Natural killer cell (primary cell): ENCODE measurements at regions not wholly inside any gene's neighbourhood (a gene's known extent, or its start where the extent isn't known, plus 50 kb on each side); places are given as distances from the start of the nearest gene placed in this dataset.

Source experiments
- ATAC-seq, 3 donors: fragments of 150-1000 bp in 2 of 3; fragments of 200-7000 bp in 1 of 3; cut with Tn5 transposase; 1 replicate in 1 of 3; 2 replicates in 2 of 3; pipeline ENCODE4 v1.10.0; 2021; ENCODE audit warnings: mild to moderate bottlenecking in 2 of 3, moderate library complexity in 2 of 3
- DNase-seq, 2 donors: peaks; one replicate each; pipeline versions ENCODE4 v3.0.0 to v3.0.0-alpha.2; 2013 to 2021; ENCODE audit warnings: mixed read lengths in 1 of 2
- H3K27ac ChIP-seq: one replicate; pipeline ENCODE4 v1.5.1; 2013; ENCODE audit warnings: mild to moderate bottlenecking, low read length
- H3K27me3 ChIP-seq: one replicate; pipeline ENCODE4 v1.6.1; 2013; ENCODE audit warnings: low read length; ENCODE audit not compliant: control insufficient read depth, insufficient read depth
- H3K36me3 ChIP-seq: one replicate; pipeline ENCODE4 v1.6.1; 2013; ENCODE audit warnings: low read length; ENCODE audit not compliant: control insufficient read depth, insufficient read depth
- H3K4me1 ChIP-seq: one replicate; pipeline ENCODE4 v1.6.1; 2013; ENCODE audit warnings: low read length; ENCODE audit not compliant: control insufficient read depth, insufficient read depth
- H3K4me3 ChIP-seq: one replicate; pipeline ENCODE4 v1.5.1; 2013; ENCODE audit warnings: low read length
- H3K9me3 ChIP-seq: one replicate; pipeline ENCODE4 v1.6.1; 2013; ENCODE audit warnings: low read length; ENCODE audit not compliant: control insufficient read depth, insufficient read depth
- H3K27ac Mint-ChIP-seq, 2 donors: one replicate each; pipeline ENCODE4 v1.8.0; 2022; ENCODE audit warnings: mild to moderate bottlenecking in 2 of 2, mixed read lengths in 2 of 2, moderate library complexity in 1 of 2
- H3K27me3 Mint-ChIP-seq, 2 donors: one replicate each; pipeline ENCODE4 v1.8.0; 2022; ENCODE audit warnings: low read depth in 2 of 2, mixed read lengths in 2 of 2
- H3K36me3 Mint-ChIP-seq: one replicate; pipeline ENCODE4 v1.8.0; 2022; ENCODE audit warnings: mixed read lengths
- H3K4me1 Mint-ChIP-seq, 2 donors: one replicate each; pipeline ENCODE4 v1.8.0; 2022; ENCODE audit warnings: mixed read lengths in 2 of 2
- H3K4me3 Mint-ChIP-seq: one replicate; pipeline ENCODE4 v1.8.0; 2022; ENCODE audit warnings: mild to moderate bottlenecking, moderate library complexity, mixed read lengths
- H3K9me3 Mint-ChIP-seq, 2 donors: one replicate each; pipeline ENCODE4 v1.8.0; 2022; ENCODE audit warnings: mixed read lengths in 2 of 2
- WGBS: methylation state at CpG from one replicate; pipeline ENCODE4 v1.1.7; 2013; ENCODE audit warnings: missing lambda C conversion rate; ENCODE audit not compliant: insufficient coverage; 5-methylcytosine and 5-hydroxymethylcytosine counted together
- intact Hi-C: fragments of 100-400 bp; cut with micrococcal nuclease; formaldehyde crosslinking; loops from one replicate; pipeline ENCODE4 v1.14.2; 2022
- TF ChIP-seq, protein P1 (sequence below): fragments of 200-600 bp; IDR thresholded peaks from one replicate; pipeline ENCODE4 v1.8.0; 2022; ENCODE audit warnings: antibody characterized with exemption

DNA sequence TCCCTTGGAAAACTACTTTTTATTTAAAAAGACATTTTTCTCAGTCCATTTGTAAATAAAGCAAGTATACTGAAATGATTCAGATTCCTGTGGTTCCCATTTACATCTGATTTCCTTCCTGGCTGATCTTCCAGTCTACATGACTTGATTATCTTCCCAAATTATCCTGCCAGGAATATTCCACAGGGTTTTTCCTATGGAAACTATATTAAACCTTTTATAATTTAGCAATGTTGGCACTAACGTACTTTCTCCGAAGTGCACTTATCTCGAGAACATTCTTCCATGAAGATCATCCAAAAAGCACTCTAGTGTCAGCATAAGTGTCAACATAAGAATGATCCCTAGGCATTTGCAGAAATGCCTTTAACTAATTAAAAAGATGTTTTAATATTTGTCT, 347.7 kb upstream of the KIF2B start:
- no peaks in the 10 kb centered on the region for H3K27me3 Mint-ChIP-seq
- H3K36me3 Mint-ChIP-seq, result no peaks in the 10 kb centered on the region
- Histone ChIP-seq H3K4me3 (no peak overlapping the region), H3K9me3 (no peaks in the 10 kb centered on the region), H3K36me3 (no peaks in the 10 kb centered on the region), H3K27ac (no peak overlapping the region), H3K4me1 (no peaks in the 10 kb centered on the region), H3K27me3 (no peaks in the 10 kb centered on the region)
- DNase-seq, result no peak
- 93% methylated on average over 3 of the region's 3 CpGs for WGBS
- intact Hi-C loops, result no loop called here
- no peak overlapping the region for H3K27ac Mint-ChIP-seq
- H3K9me3 Mint-ChIP-seq, result peaks cover 17 to 24% of the 10 kb centered on the region in 2 donors
- no peaks in the 10 kb centered on the region for H3K4me1 Mint-ChIP-seq
- H3K4me3 Mint-ChIP-seq, result no peak overlapping the region
- TF ChIP-seq, protein P1, sequence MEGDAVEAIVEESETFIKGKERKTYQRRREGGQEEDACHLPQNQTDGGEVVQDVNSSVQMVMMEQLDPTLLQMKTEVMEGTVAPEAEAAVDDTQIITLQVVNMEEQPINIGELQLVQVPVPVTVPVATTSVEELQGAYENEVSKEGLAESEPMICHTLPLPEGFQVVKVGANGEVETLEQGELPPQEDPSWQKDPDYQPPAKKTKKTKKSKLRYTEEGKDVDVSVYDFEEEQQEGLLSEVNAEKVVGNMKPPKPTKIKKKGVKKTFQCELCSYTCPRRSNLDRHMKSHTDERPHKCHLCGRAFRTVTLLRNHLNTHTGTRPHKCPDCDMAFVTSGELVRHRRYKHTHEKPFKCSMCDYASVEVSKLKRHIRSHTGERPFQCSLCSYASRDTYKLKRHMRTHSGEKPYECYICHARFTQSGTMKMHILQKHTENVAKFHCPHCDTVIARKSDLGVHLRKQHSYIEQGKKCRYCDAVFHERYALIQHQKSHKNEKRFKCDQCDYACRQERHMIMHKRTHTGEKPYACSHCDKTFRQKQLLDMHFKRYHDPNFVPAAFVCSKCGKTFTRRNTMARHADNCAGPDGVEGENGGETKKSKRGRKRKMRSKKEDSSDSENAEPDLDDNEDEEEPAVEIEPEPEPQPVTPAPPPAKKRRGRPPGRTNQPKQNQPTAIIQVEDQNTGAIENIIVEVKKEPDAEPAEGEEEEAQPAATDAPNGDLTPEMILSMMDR, result no peak
- ATAC-seq, result no peak

DNA sequence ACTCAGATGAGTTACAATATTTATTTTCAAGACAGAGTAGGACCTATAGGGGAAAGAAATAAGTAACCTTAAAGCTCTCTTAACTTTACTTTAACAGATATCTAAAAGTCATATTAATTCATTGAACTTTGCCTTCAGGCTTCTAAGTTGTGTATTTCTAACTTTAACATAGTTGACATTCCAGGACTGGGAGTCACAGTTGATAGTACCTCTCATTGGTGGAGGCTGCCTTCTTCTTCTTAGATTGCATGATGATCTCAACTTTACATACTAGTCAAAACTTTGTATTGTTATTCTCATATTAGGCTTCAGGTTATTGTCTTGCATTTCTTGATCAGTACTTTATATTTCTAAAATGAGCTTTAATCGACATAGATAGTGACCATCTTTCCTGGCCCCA, 350.1 kb upstream of the KIF2B start:
- WGBS, result no CpG with 5 or more reads among the region's 1 CpG

DNA sequence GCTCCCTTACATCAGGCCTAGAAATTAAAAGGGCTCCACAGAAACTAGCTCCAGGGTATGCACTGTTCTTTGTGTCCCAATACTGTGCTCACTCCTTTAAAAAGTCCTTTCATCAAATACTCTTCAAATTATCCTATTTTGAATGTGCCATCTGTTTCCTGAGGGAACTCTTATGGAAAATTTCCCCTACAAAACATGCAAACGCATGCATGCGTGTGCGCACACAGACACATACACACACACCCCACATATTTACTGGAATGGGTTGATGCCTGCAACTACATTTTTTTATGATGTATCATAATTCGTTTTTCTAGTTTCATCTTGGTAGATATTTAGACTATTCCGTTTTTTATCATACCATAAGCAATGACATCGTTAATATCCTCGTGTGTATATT, 351.2 kb upstream of the KIF2B start:
- Mint-ChIP-seq H3K4me3 (no peak overlapping the region), H3K4me1 (no peaks in the 10 kb centered on the region), H3K9me3 (peaks cover 10 to 11% of the 10 kb centered on the region in 2 donors), H3K36me3 (no peaks in the 10 kb centered on the region), H3K27me3 (no peaks in the 10 kb centered on the region), H3K27ac (no peak overlapping the region)
- Histone ChIP-seq H3K27ac (no peak overlapping the region), H3K27me3 (no peaks in the 10 kb centered on the region), H3K4me3 (no peak overlapping the region), H3K36me3 (no peaks in the 10 kb centered on the region), H3K4me1 (no peaks in the 10 kb centered on the region), H3K9me3 (no peaks in the 10 kb centered on the region)
- DNase-seq, result no peak
- TF ChIP-seq, protein P1, result no peak
- intact Hi-C loops, result no loop called here
- 93% methylated on average over 5 of the region's 7 CpGs for WGBS
- no peak for ATAC-seq

More for the DNA sequence above, 350.1 kb upstream of the KIF2B start:
- no peak overlapping the region for H3K27ac ChIP-seq
- DNase-seq (no peak), ATAC-seq (no peak)
- Mint-ChIP-seq H3K4me3 (no peak overlapping the region), H3K9me3 (peaks cover 13 to 14% of the 10 kb centered on the region in 2 donors), H3K4me1 (no peaks in the 10 kb centered on the region), H3K27ac (no peak overlapping the region), H3K36me3 (no peaks in the 10 kb centered on the region), H3K27me3 (no peaks in the 10 kb centered on the region)
- H3K9me3 ChIP-seq, result no peaks in the 10 kb centered on the region
- no peak overlapping the region for H3K4me3 ChIP-seq
- TF ChIP-seq, protein P1, result no peak
- intact Hi-C loops, result no loop called here
- H3K27me3 ChIP-seq, result no peaks in the 10 kb centered on the region
- no peaks in the 10 kb centered on the region for H3K4me1 ChIP-seq
- H3K36me3 ChIP-seq, result no peaks in the 10 kb centered on the region

DNA sequence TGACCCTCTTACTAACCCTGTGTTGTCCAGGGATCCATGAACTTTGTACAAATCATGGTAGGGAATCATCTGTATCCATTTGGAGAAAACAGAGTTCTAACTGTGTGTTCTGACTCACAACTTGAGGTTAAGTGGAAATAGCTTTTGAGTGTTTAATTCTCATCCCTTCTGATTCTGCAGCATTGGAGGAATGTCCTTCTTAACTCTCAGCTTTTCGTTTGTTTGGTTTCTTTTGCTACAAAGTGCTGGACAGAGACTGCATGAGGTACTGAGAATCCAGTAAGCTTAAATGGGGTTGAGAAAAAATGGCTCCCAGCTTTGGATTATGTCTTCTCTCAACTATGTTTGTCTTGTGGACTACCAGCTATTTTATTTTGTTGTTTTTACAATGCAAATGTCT, 352.1 kb upstream of the KIF2B start:
- WGBS, result 36% methylated on average over 1 of the region's 1 CpG
- DNase-seq, result no peak
- no peak for ATAC-seq
- Mint-ChIP-seq H3K9me3 (peaks cover 13 to 14% of the 10 kb centered on the region in 2 donors), H3K27me3 (no peaks in the 10 kb centered on the region), H3K4me1 (no peaks in the 10 kb centered on the region), H3K4me3 (no peak overlapping the region), H3K27ac (no peak overlapping the region), H3K36me3 (peaks cover under 1% of the 10 kb centered on the region)
- no peak overlapping the region for H3K4me3 ChIP-seq
- H3K4me1 ChIP-seq, result no peaks in the 10 kb centered on the region
- no peaks in the 10 kb centered on the region for H3K36me3 ChIP-seq
- intact Hi-C loops, result no loop called here
- TF ChIP-seq, protein P1, result no peak
- no peaks in the 10 kb centered on the region for H3K9me3 ChIP-seq
- no peak overlapping the region for H3K27ac ChIP-seq
- no peaks in the 10 kb centered on the region for H3K27me3 ChIP-seq
